PC-3 (cell line): ENCODE measurements at regions not wholly inside any gene's neighbourhood (a gene's known extent, or its start where the extent isn't known, plus 50 kb on each side); places are given as distances from the start of the nearest gene placed in this dataset.

ENCODE experiments used
- ATAC-seq: fragments of 200-7000 bp; cut with Tn5 transposase; 2 replicates; pipeline ENCODE4 v1.9.1; 2020; ENCODE audit warnings: mild to moderate bottlenecking, moderate library complexity
- BruUV-seq: library from RNA; stranded (reverse); fragments of 400-500 nt; replicated peaks from 2 replicates; lab custom pipeline; 2021; lab: Mats Ljungman, UMichigan
- CTCF ChIA-PET: fragments of 300-600 bp; sonication (Branson Sonifier 250); formaldehyde crosslinking; loops from one replicate; lab custom pipeline; 2022; ENCODE audit warnings: antibody characterized with exemption; lab: Charles Lee
- POLR2A ChIA-PET: fragments of 300-600 bp; sonication (Branson Sonifier 250); formaldehyde crosslinking; loops from one replicate; lab custom pipeline; 2022; ENCODE audit warnings: antibody characterized with exemption; ENCODE audit not compliant: unreplicated experiment; lab: Charles Lee
- DNase-seq: peaks from one replicate; pipeline ENCODE4 v3.0.0-alpha.2; 2015
- H2AFZ ChIP-seq: fragments of 300-600 bp; sonication (generic); 2 replicates; pipeline ENCODE4 v1.6.0; 2016; ENCODE audit warnings: antibody characterized with exemption, low read length
- H3F3A ChIP-seq: fragments of 300-600 bp; sonication (generic); one replicate; pipeline ENCODE4 v1.6.0; 2017; ENCODE audit warnings: antibody characterized with exemption, low read length, control low read depth, mild to moderate bottlenecking; ENCODE audit not compliant: unreplicated experiment
- H3K27ac ChIP-seq: fragments of 300-600 bp; sonication (generic); 2 replicates; pipeline ENCODE4 v1.5.1; 2016; ENCODE audit warnings: mild to moderate bottlenecking, low read length
- H3K27me3 ChIP-seq: fragments of 300-600 bp; sonication (generic); 2 replicates; pipeline ENCODE4 v1.6.1; 2016; ENCODE audit warnings: low read length, mixed read lengths
- H3K36me3 ChIP-seq: fragments of 300-600 bp; sonication (generic); 2 replicates; pipeline ENCODE4 v1.6.1; 2016; ENCODE audit warnings: low read depth, mixed run types, low read length, mixed read lengths
- H3K4me1 ChIP-seq: fragments of 300-600 bp; sonication (generic); 2 replicates; pipeline ENCODE4 v1.5.1; 2016; ENCODE audit warnings: low read length; ENCODE audit not compliant: insufficient read depth
- H3K4me2 ChIP-seq: fragments of 300-600 bp; sonication (generic); 2 replicates; pipeline ENCODE4 v1.6.0; 2016; ENCODE audit warnings: low read length
- H3K4me3 ChIP-seq: fragments of 300-600 bp; sonication (generic); 2 replicates; pipeline ENCODE4 v1.5.1; 2016; ENCODE audit warnings: mild to moderate bottlenecking, low read length, mixed read lengths
- H3K79me2 ChIP-seq: fragments of 300-600 bp; sonication (generic); 2 replicates; pipeline ENCODE4 v1.6.1; 2017; ENCODE audit warnings: low read length, mixed read lengths
- H3K9ac ChIP-seq: fragments of 300-600 bp; sonication (generic); 2 replicates; pipeline ENCODE4 v1.6.0; 2016; ENCODE audit warnings: mild to moderate bottlenecking, low read length
- H3K9me2 ChIP-seq: fragments of 300-600 bp; sonication (generic); replicated peaks from 2 replicates; pipeline ENCODE4 v1.6.1; 2016; ENCODE audit warnings: mixed run types, low read length, mixed read lengths
- H3K9me3 ChIP-seq: fragments of 300-600 bp; sonication (generic); 2 replicates; pipeline ENCODE4 v1.6.1; 2016; ENCODE audit warnings: low read length, mixed read lengths
- H4K20me1 ChIP-seq: fragments of 300-600 bp; sonication (generic); 2 replicates; pipeline ENCODE4 v1.6.1; 2016; ENCODE audit warnings: low read length, mixed read lengths
- CTCF ChIP-seq: fragments of 300-600 bp; sonication (generic); conservative IDR thresholded peaks from 2 replicates; pipeline ENCODE4 v1.5.1; 2017; ENCODE audit warnings: antibody characterized with exemption, low read depth, mild to moderate bottlenecking, low read length
- EZH2 ChIP-seq: fragments of 300-600 bp; sonication (generic); IDR thresholded peaks from one replicate; pipeline ENCODE4 v1.6.1; 2017; ENCODE audit warnings: antibody characterized with exemption, mild to moderate bottlenecking, low read length; ENCODE audit not compliant: unreplicated experiment
- EZH2phosphoT487 ChIP-seq: fragments of 300-600 bp; sonication (generic); IDR thresholded peaks from 2 replicates; pipeline ENCODE4 v1.6.1; 2018; ENCODE audit warnings: mild to moderate bottlenecking, antibody characterized with exemption, low read length, borderline replicate concordance
- intact Hi-C: fragments of 100-400 bp; cut with micrococcal nuclease; formaldehyde crosslinking; loops from 2 replicates; pipeline ENCODE4 v1.9.0; 2023

DNA sequence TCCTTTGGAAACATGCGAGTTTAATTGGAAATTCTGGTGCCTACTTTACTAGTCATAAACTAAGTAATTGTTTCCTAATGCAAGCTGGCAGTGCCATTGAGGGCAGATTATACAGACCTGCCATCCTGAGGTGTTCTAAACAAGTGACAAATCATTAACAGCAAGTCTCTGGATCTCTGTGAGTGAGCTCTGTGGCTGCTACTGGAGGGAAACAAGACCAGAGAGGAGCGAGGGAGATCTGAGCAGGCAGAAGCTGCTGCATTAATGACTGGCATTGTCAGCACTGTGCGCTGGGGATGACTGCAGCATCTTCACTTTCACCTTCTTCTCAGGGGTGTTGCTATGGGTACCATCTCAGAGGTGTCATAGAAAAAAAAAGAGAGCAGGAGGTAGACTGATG lies 308.4 kb upstream of the DPH6 start:
- TF ChIP-seq EZH2 (no peak), EZH2phosphoT487 (no peak), CTCF (no peak)
- Histone ChIP-seq H3F3A (no peaks in the 10 kb centered on the region), H3K4me1 (no peaks in the 10 kb centered on the region), H3K79me2 (no peaks in the 10 kb centered on the region), H3K9me2 (no peaks in the 10 kb centered on the region), H3K36me3 (no peaks in the 10 kb centered on the region), H3K27me3 (no peaks in the 10 kb centered on the region), H3K27ac (no peak overlapping the region), H2AFZ (no peak overlapping the region), H3K9me3 (no peaks in the 10 kb centered on the region), H3K4me2 (no peak overlapping the region), H4K20me1 (no peaks in the 10 kb centered on the region), H3K9ac (no peak overlapping the region), H3K4me3 (no peak overlapping the region)
- ChIA-PET CTCF (no interaction called here), POLR2A (no interaction called here)
- DNase-seq (no peak), ATAC-seq (no peak)
- BruUV-seq, result no TSS peak
- intact Hi-C loops, result no loop called here

- no peaks in the 10 kb centered on the region for H3K9me2 ChIP-seq
- no peaks in the 10 kb centered on the region for H3K79me2 ChIP-seq
- H3K9ac ChIP-seq, result no peak overlapping the region
- intact Hi-C loops, result no loop called here
- ATAC-seq (no peak), DNase-seq (no peak)
- no peaks in the 10 kb centered on the region for H3K36me3 ChIP-seq
- H3K4me2 ChIP-seq, result no peak overlapping the region
- H3K4me3 ChIP-seq, result no peak overlapping the region
- no peak for TF ChIP-seq EZH2phosphoT487
- TF ChIP-seq CTCF, result no peak
- TF ChIP-seq EZH2, result no peak
- H3K4me1 ChIP-seq, result no peaks in the 10 kb centered on the region
- no peak overlapping the region for H2AFZ ChIP-seq
- no peaks in the 10 kb centered on the region for H3K27me3 ChIP-seq
- no peaks in the 10 kb centered on the region for H4K20me1 ChIP-seq
- POLR2A ChIA-PET, result no interaction called here
- H3F3A ChIP-seq, result no peaks in the 10 kb centered on the region
- no TSS peak for BruUV-seq
- CTCF ChIA-PET, result no interaction called here
- H3K27ac ChIP-seq, result no peak overlapping the region
- no peaks in the 10 kb centered on the region for H3K9me3 ChIP-seq
Measured at GRCh38 chr15:35857567-35858226, 311.7 kb upstream of the DPH6 start.

- Histone ChIP-seq H3K4me1 (no peaks in the 10 kb centered on the region), H3K36me3 (no peaks in the 10 kb centered on the region), H4K20me1 (no peaks in the 10 kb centered on the region), H2AFZ (no peak overlapping the region), H3F3A (no peaks in the 10 kb centered on the region), H3K4me2 (no peak overlapping the region), H3K9me3 (no peaks in the 10 kb centered on the region), H3K27ac (no peak overlapping the region), H3K9ac (no peak overlapping the region), H3K27me3 (no peaks in the 10 kb centered on the region), H3K79me2 (no peaks in the 10 kb centered on the region), H3K9me2 (no peaks in the 10 kb centered on the region; the same call in 1 of the 2 replicates), H3K4me3 (no peak overlapping the region)
- no peak for DNase-seq
- CTCF ChIA-PET, result no interaction called here
- no peak for TF ChIP-seq EZH2
- no peak for TF ChIP-seq EZH2phosphoT487
- no peak for TF ChIP-seq CTCF
- no TSS peak for BruUV-seq
- intact Hi-C loops, result no loop called here
- POLR2A ChIA-PET, result no interaction called here
- no peak for ATAC-seq
Measured at GRCh38 chr15:35858707-35859106, 312.7 kb upstream of the DPH6 start.
